Inferior parietal cortex (tissue), 1 donor: ENCODE measurements at regions not wholly inside any gene's neighbourhood (a gene's known extent, or its start where the extent isn't known, plus 50 kb on each side); places are given as distances from the start of the nearest gene placed in this dataset.

Experiments
- DNase-seq: peaks from one replicate; pipeline ENCODE4 v3.0.0-alpha.2; 2016; ENCODE audit errors: extremely low spot score

DNA sequence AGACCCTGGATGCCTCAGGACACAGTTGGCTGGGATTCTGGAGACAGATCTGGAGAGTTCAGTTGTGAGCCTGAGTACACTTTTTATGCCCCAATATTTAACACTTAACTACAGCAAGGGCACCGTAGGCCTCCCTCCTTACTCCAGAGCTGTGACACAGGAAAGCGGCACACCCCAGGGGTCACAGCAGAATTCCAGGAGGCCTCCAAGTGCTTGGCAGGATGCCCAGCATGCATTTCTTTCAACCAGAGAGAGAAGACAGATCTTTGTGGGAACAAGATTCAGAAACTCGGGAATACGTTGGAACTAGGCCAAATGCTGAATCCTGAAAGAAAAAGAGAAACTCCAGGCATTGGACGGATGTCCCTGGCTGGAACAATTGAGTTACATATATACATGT lies 199.2 kb upstream of the NT5C1B start:
- no peak for DNase-seq

DNA sequence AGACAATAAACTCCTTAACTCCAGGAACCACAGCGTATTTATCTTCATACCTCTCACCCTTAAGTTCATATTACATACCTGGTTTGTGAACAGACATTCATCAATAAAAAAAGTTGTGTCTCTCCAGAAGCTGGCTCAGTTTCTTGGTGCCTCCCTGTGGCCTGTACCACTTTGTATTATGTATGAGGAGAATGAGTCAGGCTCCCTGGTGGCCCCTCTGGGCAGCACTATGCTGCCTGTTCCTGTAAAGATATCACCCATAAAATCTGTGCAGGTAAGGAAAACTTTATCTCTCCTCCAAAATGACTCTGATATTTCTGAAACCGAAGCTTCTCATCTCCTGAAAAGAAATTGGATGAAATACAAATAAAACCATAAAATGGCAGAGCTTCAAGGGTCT lies 198.4 kb upstream of the NT5C1B start:
- no peak for DNase-seq

- DNase-seq, result no peak
These were observed 194.9 kb upstream of the NT5C1B start for GRCh38 chr2:18784245-18784644.

DNA sequence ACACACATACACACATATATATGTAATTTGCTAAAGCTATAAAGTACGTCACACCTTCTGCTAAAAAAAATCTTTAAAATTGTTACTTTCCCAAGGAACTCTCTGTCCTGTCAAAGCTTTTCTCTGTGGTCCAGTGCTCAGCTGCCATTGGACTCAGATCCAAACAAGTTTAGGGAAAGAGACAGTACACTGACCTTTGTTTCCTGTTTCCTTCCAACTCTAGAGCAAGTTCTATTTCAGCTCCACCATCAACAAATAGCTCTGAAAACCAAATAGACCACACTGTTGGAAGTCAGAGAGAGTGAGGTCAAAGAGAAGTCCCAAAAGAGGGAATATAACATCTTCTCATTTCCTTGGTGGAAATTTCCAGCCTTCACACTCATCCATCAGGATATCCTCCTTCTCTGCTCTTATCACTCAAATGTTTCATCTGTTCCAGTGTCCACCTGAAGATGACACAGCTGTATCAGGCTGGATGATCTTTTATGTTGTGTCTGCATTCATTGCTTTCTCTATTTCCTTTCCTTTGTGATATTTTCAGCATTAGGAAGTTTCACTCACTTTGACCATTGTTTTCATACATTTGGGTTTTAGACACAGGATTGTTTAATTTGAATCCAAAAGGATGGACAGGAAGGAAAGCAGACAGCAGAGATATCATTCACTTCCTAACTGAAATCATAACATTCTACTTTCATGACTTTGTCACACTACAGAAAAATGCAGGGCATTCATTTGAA lies 192.3 kb upstream of the NT5C1B start:
- no peak for DNase-seq

- no peak for DNase-seq
These were observed 188.0 kb upstream of the NT5C1B start for GRCh38 chr2:18777250-18777812.

- no peak for DNase-seq
These were observed 181.8 kb upstream of the NT5C1B start for GRCh38 chr2:18771212-18771611.

GRCh38 chr2:18763338-18763737 lies 174.0 kb upstream of the NT5C1B start:
- no peak for DNase-seq

- DNase-seq, result no peak
These were observed 173.3 kb upstream of the NT5C1B start for GRCh38 chr2:18762667-18763066.

- no peak for DNase-seq
These were observed 164.9 kb upstream of the NT5C1B start for GRCh38 chr2:18754286-18754685.

DNA sequence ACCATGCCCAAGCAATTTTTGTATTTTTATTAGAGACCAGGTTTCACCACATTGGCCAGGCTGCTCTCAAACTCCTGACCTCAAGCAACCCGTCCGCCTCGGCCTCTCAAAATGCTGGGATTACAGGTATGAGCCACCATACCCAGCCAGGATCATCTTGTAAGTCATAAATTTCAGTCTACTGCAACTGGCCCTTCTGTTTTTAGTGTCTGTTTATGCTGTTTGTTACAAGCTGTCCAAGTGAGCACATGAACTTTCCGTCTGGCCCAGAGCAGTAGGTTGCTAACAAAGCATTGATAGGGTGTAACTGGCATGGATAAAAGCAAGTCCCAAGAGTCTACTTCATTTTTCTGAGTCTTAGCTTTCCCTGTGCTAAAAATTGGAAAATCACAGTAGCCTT lies 164.4 kb upstream of the NT5C1B start:
- DNase-seq, result no peak

DNA sequence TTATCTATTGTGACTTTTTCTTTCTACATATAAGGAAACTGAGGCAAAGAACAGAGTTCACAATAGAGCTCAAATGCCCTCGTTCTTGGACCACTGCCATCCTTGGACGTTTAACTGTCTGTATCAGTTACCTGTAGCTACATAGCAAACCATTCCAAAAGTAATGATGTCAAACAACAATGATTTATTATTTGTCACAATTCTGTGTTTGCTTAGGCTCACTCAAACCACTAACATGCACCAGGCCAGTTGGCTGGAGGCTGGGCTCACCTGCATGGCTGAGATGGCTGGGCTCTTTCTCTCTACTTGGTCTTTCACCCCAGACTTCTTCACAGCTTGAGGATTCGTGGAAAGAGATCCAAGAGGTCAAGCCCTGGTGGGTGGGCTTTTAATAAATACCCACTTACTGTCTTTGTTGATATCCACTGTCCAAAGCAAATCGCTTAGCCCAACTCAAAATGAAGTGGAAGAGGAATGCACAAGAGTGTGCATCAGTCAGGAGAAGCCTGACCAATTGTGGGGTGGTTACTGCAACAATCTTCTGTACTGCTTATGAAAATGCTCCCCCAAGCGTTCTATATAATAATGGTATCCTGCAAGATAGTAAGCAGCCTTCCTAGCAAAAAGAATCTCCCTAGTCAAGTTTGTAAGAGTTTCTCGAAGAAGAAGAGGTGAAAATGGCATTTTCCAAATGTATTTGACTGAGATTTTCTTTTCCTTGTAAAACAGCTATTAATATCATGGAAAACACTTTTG lies 163.5 kb upstream of the NT5C1B start:
- no peak for DNase-seq

DNA sequence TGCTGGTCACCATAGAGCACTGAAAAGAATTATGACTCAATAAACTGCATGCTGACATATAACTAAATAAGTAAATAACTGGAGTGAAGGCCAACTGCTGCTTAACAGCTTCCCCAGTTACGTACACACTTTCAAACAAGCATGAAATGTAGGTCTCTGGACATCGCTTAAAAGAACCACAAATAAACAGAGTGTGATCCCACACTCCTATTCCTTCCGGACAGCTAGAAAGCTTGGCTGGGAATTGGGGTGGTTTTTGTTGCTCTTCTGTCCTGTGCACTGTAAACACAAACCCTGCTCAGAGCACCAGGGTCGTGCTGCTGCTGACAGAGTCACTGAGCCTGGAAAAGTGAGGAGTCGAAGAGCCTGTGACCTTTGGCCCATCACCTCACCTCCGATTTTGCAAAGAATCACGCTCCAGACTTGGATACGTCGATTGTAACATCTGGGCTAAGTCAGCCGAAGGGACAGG lies 162.7 kb upstream of the NT5C1B start:
- DNase-seq, result no peak

DNA sequence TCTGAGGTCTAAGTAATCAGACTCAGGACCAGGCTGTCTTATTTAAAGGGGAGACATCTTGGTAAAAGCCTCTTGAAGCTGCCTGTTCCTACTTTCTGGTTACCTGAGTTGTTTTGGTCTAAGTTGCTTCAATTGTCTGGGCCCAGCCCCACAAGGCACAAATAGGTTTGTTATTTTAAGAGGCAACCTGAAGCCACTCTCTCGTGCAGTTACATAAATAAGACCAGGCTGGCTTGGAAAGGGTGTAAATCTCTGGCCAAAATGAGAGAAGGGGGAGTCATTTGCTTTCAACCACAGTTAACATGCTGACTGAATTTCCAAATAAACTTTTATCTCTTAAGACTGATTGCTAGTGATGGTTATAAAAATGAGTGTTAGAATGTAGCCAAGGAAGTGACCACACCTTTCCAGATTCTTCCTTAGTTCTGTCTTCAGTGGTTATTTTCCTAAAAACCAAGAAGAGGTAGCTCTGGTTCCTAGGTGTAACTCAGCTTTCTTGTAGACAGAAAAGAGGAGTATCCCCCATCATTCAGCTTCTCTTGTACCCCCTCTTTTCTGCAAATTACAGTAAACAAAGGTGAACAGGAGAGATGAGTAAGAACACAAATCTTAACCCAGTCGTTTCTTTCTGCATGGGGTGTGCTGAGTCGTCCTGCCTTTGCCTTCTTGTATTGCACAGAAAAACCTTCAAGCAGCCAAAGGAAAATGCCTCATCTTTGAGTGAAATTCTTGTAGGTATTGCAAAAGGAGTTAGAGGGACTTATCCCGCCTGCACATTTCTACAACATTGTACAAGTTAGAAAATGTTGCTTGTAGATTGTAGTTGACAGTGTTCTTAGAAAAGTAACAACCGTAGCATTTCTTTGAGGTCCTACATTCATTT lies 161.5 kb upstream of the NT5C1B start:
- no peak for DNase-seq

DNA sequence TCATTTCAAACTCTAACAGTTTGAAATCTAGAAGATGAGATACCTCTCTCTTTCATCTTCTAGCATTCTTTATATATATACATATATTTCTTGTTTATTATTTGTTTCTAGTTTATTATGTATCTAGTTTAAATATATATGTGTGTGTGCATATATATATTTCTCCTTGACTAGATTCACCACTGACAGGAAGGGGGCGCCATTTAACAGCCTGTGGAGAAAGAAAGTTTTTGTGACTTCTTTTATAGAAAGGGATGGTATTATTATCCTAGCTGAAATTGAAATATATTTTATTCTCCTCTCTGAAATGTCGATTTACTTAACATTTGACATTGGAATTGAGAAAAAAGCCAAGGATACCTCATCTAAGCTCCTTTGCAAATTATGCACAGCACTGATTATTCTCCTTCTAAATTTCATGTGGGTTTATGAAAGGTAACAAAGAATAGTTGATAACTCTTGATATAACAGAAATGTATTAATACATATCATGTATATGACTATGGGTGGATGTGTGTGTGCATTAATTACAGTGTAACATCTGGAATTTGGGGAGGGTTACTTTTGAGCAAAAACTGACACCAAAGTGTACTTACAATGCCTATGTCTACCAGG lies 160.7 kb upstream of the NT5C1B start:
- peak; percentile 82 for DNase-seq

- DNase-seq, result no peak
These were observed 156.3 kb upstream of the NT5C1B start for GRCh38 chr2:18745431-18746272.

DNA sequence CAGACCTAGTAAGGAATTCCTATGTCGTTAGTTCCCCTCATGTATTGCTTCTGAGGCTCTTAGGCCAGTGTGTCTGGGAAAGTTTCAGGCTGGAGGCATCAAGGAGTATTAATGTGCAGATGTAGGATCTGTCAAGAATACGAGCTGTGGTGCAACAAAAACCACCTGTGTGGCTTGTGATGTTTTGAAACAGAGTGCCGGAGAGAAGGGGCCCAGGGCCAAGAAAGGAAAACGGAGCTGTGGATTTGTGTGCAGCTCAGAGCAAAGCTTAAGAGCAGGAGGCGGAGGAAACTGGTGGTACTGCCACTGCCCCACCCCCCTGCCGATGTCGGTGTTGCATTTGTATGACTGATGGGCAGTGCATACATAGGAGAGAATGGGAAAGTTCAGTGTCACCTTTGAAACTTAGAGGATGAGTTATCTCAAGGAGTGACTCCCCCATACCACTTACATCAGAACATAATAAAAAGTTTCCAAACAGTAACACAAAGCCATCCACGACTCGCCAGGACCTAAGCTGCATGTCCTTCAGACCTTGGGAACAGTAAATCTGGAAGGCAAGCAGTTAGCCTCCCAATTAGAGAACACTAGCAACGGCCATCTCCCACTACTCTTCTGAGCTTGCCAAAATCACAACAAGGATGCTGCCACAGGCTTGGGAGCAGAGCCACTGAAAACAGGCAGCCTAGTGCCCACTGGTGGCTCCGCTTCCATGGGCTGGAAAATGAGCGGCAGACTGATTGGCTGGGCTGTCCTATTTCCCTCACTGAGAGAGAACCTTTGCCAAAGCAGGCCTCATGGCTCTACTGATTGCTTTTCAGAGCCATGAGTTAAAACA lies 152.7 kb upstream of the NT5C1B start:
- no peak for DNase-seq

GRCh38 chr2:18741191-18741590 lies 151.8 kb upstream of the NT5C1B start:
- DNase-seq, result no peak

DNA sequence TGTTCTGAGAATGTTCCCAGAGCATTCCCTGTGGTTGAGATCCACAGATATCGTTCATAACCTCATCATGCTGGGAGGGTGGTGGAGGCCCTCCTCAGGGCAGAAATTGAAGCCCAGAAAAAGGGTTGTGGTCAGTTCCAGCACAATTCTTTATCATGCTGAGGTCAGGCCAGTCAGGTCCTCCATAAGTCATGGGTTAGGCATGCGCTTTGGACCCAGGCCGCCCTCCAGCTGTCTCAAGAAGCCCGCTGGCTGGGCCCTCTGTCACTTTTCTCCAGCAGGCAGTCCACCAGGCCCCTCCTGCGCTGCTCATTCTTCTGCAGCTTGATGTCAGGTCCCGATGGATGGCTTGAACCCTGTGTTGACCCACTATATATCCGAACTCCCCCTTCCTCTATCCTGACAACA lies 151.1 kb upstream of the NT5C1B start:
- no peak for DNase-seq

DNA sequence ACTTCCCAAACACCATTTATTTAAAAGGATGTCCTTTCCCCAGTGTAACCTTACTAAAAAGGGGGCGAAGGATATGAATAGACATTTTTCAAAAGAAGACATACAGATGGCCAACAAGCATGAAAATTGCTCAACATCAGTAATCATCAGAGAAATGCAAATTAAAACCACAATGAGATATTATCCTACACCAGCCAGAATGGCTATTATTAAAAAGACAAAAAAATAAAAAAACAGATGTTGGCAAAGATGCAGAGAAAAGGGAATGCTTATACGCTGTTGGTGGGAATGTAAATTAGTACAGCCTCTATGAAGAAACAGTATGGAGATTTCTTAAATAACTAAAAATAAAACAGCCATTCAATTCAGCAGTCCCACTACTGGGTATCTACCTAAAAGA lies 142.3 kb upstream of the NT5C1B start:
- DNase-seq, result no peak
